ENCODE measurements at regions not wholly inside any gene's neighbourhood (a gene's known extent, or its start where the extent isn't known, plus 50 kb on each side); places are given as distances from the start of the nearest gene placed in this dataset.

DNA sequence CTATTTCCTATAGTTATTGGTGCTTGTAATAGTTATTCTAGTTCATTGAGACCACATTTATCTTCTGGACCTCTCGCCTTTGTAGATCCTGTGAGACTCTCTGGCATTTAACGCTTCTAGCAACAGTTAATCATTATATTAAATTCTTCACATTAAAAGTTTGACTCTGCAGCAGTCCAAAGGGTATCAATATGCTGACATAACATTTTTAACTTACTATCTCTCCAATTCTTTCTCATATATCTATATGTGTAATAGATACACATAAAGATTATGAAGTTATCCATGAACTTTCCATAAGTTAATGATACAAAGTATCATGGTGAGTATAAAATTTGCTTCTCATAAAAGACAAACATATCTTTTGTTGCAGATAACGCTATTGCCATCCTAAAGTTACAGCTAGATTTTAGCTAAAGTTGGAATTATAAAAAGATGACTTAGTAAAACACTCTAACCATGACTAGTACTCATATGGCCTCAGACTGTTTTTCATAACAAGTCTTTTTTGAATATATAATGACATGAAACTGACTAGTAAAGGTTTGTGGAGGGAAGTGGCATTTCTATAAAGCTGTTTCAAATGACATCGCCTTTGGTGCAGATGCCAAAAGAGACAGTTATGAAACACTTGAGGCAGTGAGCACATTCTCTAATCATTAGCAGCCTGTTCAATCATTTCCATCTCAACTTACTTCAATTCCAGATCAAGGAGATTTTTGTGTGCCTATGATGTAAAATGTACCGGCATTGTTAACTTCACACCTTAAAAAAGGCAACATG, 379.3 kb upstream of the CBLB start:
- TF ChIP-seq, protein P1, sequence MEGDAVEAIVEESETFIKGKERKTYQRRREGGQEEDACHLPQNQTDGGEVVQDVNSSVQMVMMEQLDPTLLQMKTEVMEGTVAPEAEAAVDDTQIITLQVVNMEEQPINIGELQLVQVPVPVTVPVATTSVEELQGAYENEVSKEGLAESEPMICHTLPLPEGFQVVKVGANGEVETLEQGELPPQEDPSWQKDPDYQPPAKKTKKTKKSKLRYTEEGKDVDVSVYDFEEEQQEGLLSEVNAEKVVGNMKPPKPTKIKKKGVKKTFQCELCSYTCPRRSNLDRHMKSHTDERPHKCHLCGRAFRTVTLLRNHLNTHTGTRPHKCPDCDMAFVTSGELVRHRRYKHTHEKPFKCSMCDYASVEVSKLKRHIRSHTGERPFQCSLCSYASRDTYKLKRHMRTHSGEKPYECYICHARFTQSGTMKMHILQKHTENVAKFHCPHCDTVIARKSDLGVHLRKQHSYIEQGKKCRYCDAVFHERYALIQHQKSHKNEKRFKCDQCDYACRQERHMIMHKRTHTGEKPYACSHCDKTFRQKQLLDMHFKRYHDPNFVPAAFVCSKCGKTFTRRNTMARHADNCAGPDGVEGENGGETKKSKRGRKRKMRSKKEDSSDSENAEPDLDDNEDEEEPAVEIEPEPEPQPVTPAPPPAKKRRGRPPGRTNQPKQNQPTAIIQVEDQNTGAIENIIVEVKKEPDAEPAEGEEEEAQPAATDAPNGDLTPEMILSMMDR (IDR thresholded peaks at IDR 0.05; ENCODE audit: low read depth, low read length) = no peak
- TF ChIP-seq EZH2phosphoT487 (IDR thresholded peaks at IDR 0.05; ENCODE audit: low read depth) = no peak
